H9 (cell line): ENCODE measurements at regions not wholly inside any gene's neighbourhood (a gene's known extent, or its start where the extent isn't known, plus 50 kb on each side); places are given as distances from the start of the nearest gene placed in this dataset.

Experiments
- DNase-seq: peaks from one replicate; pipeline ENCODE4 v3.0.0-alpha.2; 2017
- H2AFZ ChIP-seq: one replicate; pipeline ENCODE4 v1.6.1; 2013; ENCODE audit warnings: mild to moderate bottlenecking, low read length, control low read depth, moderate library complexity
- H2AK5ac ChIP-seq: 2 replicates; pipeline ENCODE4 v1.6.1; 2013; ENCODE audit warnings: low read length, control low read depth, mixed read lengths; ENCODE audit not compliant: insufficient read length
- H2BK120ac ChIP-seq: one replicate; pipeline ENCODE4 v1.6.1; 2013; ENCODE audit warnings: low read depth, mild to moderate bottlenecking, low read length, control low read depth, inconsistent platforms; ENCODE audit not compliant: poor library complexity, severe bottlenecking
- H2BK12ac ChIP-seq: 2 replicates; pipeline ENCODE4 v1.6.1; 2013; ENCODE audit warnings: low read length, control low read depth, mixed read lengths, low read depth; ENCODE audit not compliant: insufficient read length
- H2BK15ac ChIP-seq: 2 replicates; pipeline ENCODE4 v1.6.1; 2013; ENCODE audit warnings: low read depth, low read length, control low read depth
- H2BK20ac ChIP-seq: one replicate; pipeline ENCODE4 v1.6.1; 2013; ENCODE audit warnings: low read depth, mild to moderate bottlenecking, low read length, control low read depth, inconsistent platforms; ENCODE audit not compliant: poor library complexity, severe bottlenecking
- H2BK5ac ChIP-seq: 2 replicates; pipeline ENCODE4 v1.6.1; 2013; ENCODE audit warnings: low read length, control low read depth, mixed read lengths; ENCODE audit not compliant: insufficient read length
- H3K14ac ChIP-seq: 2 replicates; pipeline ENCODE4 v1.6.1; 2013; ENCODE audit warnings: low read length, control low read depth; ENCODE audit not compliant: insufficient read depth
- H3K18ac ChIP-seq: 2 replicates; pipeline ENCODE4 v1.6.1; 2013; ENCODE audit warnings: low read depth, mild to moderate bottlenecking, mixed read lengths, low read length, control low read depth; ENCODE audit not compliant: insufficient read length
- H3K23ac ChIP-seq: 2 replicates; pipeline ENCODE4 v1.6.1; 2013; ENCODE audit warnings: low read length, control low read depth, mixed read lengths, low read depth; ENCODE audit not compliant: insufficient read length
- H3K23me2 ChIP-seq: 2 replicates; pipeline ENCODE4 v1.6.1; 2013; ENCODE audit warnings: low read depth, mild to moderate bottlenecking, mixed read lengths, low read length, control low read depth; ENCODE audit not compliant: insufficient read length, poor library complexity, severe bottlenecking
- H3K27ac ChIP-seq: 2 replicates; pipeline ENCODE4 v1.5.1; 2013; ENCODE audit warnings: low read length, control low read depth, mixed read lengths, low read depth; ENCODE audit not compliant: insufficient read length
- H3K27me3 ChIP-seq: 2 replicates; pipeline ENCODE4 v1.6.1; 2013; ENCODE audit warnings: low read length, control low read depth, inconsistent platforms; ENCODE audit not compliant: insufficient read depth
- H3K4ac ChIP-seq: 2 replicates; pipeline ENCODE4 v1.6.1; 2013; ENCODE audit warnings: low read depth, mild to moderate bottlenecking, control low read depth, inconsistent platforms, low read length, moderate library complexity
- H3K4me1 ChIP-seq: 2 replicates; pipeline ENCODE4 v1.6.1; 2013; ENCODE audit warnings: low read length, control low read depth, inconsistent platforms; ENCODE audit not compliant: insufficient read depth
- H3K4me2 ChIP-seq: 2 replicates; pipeline ENCODE4 v1.6.1; 2013; ENCODE audit warnings: low read length, control low read depth, mixed read lengths; ENCODE audit not compliant: insufficient read length, insufficient read depth
- H3K56ac ChIP-seq: 2 replicates; pipeline ENCODE4 v1.6.1; 2013; ENCODE audit warnings: low read depth, mild to moderate bottlenecking, mixed read lengths, low read length, control low read depth; ENCODE audit not compliant: insufficient read length
- H3K79me1 ChIP-seq: 2 replicates; pipeline ENCODE4 v1.6.1; 2013; ENCODE audit warnings: low read depth, mild to moderate bottlenecking, moderate library complexity, low read length, control low read depth, inconsistent platforms; ENCODE audit not compliant: insufficient read depth, poor library complexity, severe bottlenecking
- H3K79me2 ChIP-seq: 2 replicates; pipeline ENCODE4 v1.6.1; 2013; ENCODE audit warnings: low read length, control low read depth, inconsistent platforms; ENCODE audit not compliant: insufficient read depth
- H3K9ac ChIP-seq: 2 replicates; pipeline ENCODE4 v1.6.1; 2013; ENCODE audit warnings: low read length, control low read depth, mixed read lengths; ENCODE audit not compliant: insufficient read length; ENCODE audit errors: extremely low read depth
- H3K9me3 ChIP-seq: one replicate; pipeline ENCODE4 v1.6.1; 2013; ENCODE audit warnings: low read depth, low read length, inconsistent platforms; ENCODE audit not compliant: control insufficient read depth
- H3T11ph ChIP-seq: one replicate; pipeline ENCODE4 v1.6.1; 2013; ENCODE audit warnings: mild to moderate bottlenecking, low read length, control low read depth, inconsistent platforms
- H4K20me1 ChIP-seq: one replicate; pipeline ENCODE4 v1.6.1; 2013; ENCODE audit not compliant: control insufficient read depth, insufficient read length, insufficient read depth
- H4K5ac ChIP-seq: 2 replicates; pipeline ENCODE4 v1.6.1; 2013; ENCODE audit warnings: low read depth, mild to moderate bottlenecking, mixed read lengths, low read length, control low read depth; ENCODE audit not compliant: insufficient read length
- H4K8ac ChIP-seq: replicated peaks from 2 replicates; pipeline ENCODE4 v1.6.1; 2013; ENCODE audit warnings: low read length, control low read depth, mixed read lengths, low read depth; ENCODE audit not compliant: insufficient read length
- H4K91ac ChIP-seq: 2 replicates; pipeline ENCODE4 v1.6.1; 2013; ENCODE audit warnings: low read depth, mild to moderate bottlenecking, moderate library complexity, mixed read lengths, low read length, control low read depth; ENCODE audit not compliant: insufficient read length
- H3K27ac Mint-ChIP-seq, 3 experiments: 2 replicates in 2 of 3; 3 replicates in 1 of 3; pipeline ENCODE4 v1.8.0; 2020 to 2021; ENCODE audit warnings: mixed read lengths in 3 of 3, mild to moderate bottlenecking in 1 of 3, moderate library complexity in 1 of 3
- H3K27me3 Mint-ChIP-seq: 2 replicates; pipeline ENCODE4 v1.8.0; 2021; ENCODE audit warnings: low read depth, mild to moderate bottlenecking, moderate library complexity, mixed read lengths
- H3K36me3 Mint-ChIP-seq, 3 experiments: 2 replicates in 2 of 3; 3 replicates in 1 of 3; pipeline ENCODE4 v1.8.0; 2020 to 2021; ENCODE audit warnings: low read depth in 3 of 3, mixed read lengths in 3 of 3; ENCODE audit not compliant: insufficient read depth in 1 of 3
- H3K4me1 Mint-ChIP-seq, 2 experiments: 2 replicates each; pipeline ENCODE4 v1.8.0; 2020; ENCODE audit warnings: mixed read lengths in 2 of 2
- H3K4me3 Mint-ChIP-seq, 2 experiments: 2 replicates in 1 of 2; 3 replicates in 1 of 2; pipeline ENCODE4 v1.8.0; 2020 to 2021; ENCODE audit warnings: mild to moderate bottlenecking in 2 of 2, mixed read lengths in 2 of 2, moderate library complexity in 1 of 2
- H3K9me3 Mint-ChIP-seq, 2 experiments: 2 replicates in 1 of 2; 3 replicates in 1 of 2; pipeline ENCODE4 v1.8.0; 2020; ENCODE audit warnings: mild to moderate bottlenecking in 2 of 2, mixed read lengths in 2 of 2, moderate library complexity in 1 of 2
- CTCF ChIP-seq: fragments of 200-600 bp; sonication (generic); conservative IDR thresholded peaks from 3 replicates; pipeline ENCODE4 v1.8.0; 2021; ENCODE audit warnings: antibody characterized with exemption, mild to moderate bottlenecking
- WGBS: extraction: QIAGEN DNeasy Blood & Tissue Kit; methylation state at CpG from one replicate; pipeline ENCODE4 v1.1.7; 2013; ENCODE audit warnings: missing lambda C conversion rate, low lambda C conversion rate, mixed read lengths; ENCODE audit not compliant: insufficient read length; ENCODE audit errors: extremely low coverage; 5-methylcytosine and 5-hydroxymethylcytosine counted together

- H2BK5ac ChIP-seq, result no peak overlapping the region
- no peak overlapping the region for H3K14ac ChIP-seq
- Mint-ChIP-seq H3K9me3 (peaks cover 14 to 23% of the 10 kb centered on the region in 2 experiments), H3K36me3 (peaks cover 2 to 15% (median 4%) of the 10 kb centered on the region in 3 experiments; a peak in 4 of 7 replicates), H3K27me3 (peaks cover 7% of the 10 kb centered on the region), H3K4me3 (peak overlapping the region in 1 of 2 experiments; percentile 42; a peak in 1 of 5 replicates), H3K4me1 (peaks cover 31 to 36% of the 10 kb centered on the region in 2 experiments), H3K27ac (no peak overlapping the region; a peak in 1 of 7 replicates)
- no peaks in the 10 kb centered on the region for H3K79me2 ChIP-seq
- no peaks in the 10 kb centered on the region for H3K9me3 ChIP-seq
- no peak overlapping the region for H2AFZ ChIP-seq
- no peak overlapping the region for H3K4me2 ChIP-seq
- H4K91ac ChIP-seq, result no peak overlapping the region
- no peaks in the 10 kb centered on the region for H4K20me1 ChIP-seq
- H3K18ac ChIP-seq, result no peak overlapping the region
- H3K56ac ChIP-seq, result no peak overlapping the region
- H2BK120ac ChIP-seq, result no peak overlapping the region
- no peak overlapping the region for H2AK5ac ChIP-seq
- H3K27me3 ChIP-seq, result no peaks in the 10 kb centered on the region
- no peak for DNase-seq
- H3K27ac ChIP-seq, result no peak overlapping the region
- no CpG with 5 or more reads among the region's 27 CpGs for WGBS
- H4K5ac ChIP-seq, result no peak overlapping the region
- peaks cover 7% of the 10 kb centered on the region; the same call in 1 of the 2 replicates for H3K4me1 ChIP-seq
- no peaks in the 10 kb centered on the region for H3K79me1 ChIP-seq
- no peak overlapping the region for H3K9ac ChIP-seq
- H2BK15ac ChIP-seq, result no peak overlapping the region
- peak; percentile 41; the same call in 2 of the 3 replicates for TF ChIP-seq CTCF
- no peak overlapping the region for H3K23ac ChIP-seq
- no peak overlapping the region for H3T11ph ChIP-seq
- H3K23me2 ChIP-seq, result no peaks in the 10 kb centered on the region
- no peak overlapping the region for H2BK20ac ChIP-seq
- H4K8ac ChIP-seq, result no peak overlapping the region
- no peak overlapping the region for H2BK12ac ChIP-seq
- H3K4ac ChIP-seq, result no peak overlapping the region
Observed at GRCh38 chr21:43315244-43316137, 111.4 kb downstream of the SIK1 start.
